HG02588 (cell line): ENCODE measurements at regions not wholly inside any gene's neighbourhood (a gene's known extent, or its start where the extent isn't known, plus 50 kb on each side); places are given as distances from the start of the nearest gene placed in this dataset.
"Not testable (repeated sequence)": the region's sequence is repeated elsewhere in the genome, so short reads cannot be mapped to it uniquely, and the experiment has no call there.

Source experiments
- ATAC-seq: cut with Tn5 transposase; IDR thresholded peaks from one replicate; pipeline ENCODE4 v1.9.1; 2021; ENCODE audit warnings: mild to moderate bottlenecking, moderate library complexity; ENCODE audit not compliant: unreplicated experiment

DNA sequence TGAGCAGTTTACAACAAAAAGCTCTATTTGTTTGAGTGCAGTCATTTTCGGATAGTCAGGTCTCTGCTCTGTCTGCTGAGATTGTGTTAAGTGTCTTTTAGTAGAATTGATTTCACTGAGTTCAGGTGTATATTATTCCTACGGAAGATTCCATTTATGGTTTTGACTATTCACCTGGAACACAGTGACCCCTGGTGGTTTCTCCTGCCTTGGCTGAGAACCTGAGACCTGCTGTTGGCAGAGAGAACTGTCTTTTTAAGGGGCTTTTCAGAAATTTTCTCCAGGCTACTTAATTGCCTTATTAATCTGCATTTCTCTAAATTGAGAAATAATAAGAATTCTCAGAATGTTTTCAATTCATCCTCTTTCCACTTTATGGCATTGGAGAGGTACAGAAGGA is 508.0 kb downstream of the TBC1D32 start:
- no peak for ATAC-seq

DNA sequence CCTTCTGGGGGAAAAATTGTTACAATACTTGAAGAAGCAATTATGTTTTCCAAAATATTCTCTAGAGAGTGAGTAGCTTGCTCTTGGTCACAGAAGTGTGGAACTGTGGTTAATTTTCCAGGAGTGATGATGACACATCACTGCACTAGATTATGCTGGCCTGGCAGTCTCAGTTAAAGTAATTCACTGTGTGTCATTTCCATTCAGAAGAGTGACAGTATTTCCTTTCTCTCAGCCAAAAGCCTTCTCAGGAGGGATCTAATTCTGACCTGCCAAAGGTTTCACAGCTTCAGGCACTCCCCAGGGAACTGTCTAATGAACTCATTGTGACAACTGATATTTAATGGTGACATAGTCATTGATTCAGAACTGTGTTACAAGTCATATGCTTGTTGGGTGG is 517.5 kb downstream of the TBC1D32 start:
- no peak for ATAC-seq

DNA sequence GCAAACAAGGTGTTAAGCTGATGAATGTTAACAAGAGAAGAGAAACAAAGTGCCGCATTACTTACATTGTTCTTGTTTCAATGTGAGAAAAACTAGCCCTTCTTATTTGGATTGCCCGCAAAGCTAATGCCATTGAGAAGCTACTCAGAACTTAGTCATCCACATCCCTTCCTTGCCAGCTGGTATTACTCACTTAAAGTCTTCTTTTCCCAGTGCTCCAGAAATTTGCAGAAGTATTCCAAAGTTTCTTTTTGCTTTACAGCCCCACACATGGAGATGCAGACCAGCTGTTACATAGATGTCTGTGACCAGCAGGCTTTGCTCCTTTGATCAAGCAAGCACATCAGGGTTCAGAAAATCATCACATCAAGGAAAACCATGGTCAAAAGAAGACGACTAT is 529.0 kb downstream of the TBC1D32 start:
- ATAC-seq, result no peak

DNA sequence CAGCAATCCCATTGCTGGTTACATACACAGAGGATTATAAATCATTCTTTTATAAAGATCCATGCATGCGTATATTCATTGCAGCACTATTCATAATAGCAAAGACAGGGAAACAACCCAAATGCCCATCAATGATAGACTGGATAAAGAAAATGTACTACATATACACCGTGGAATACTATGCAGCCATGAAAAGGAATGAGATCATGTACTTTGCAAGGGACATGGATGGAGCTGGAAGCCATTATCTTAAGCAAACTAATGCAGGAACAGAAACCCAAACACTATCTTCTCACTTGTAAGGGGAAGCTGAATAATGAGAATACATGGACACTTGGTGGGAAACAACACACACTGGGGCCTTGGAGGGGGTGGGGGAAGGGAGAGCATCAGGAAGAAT is 529.7 kb downstream of the TBC1D32 start:
- ATAC-seq, result no peak

DNA sequence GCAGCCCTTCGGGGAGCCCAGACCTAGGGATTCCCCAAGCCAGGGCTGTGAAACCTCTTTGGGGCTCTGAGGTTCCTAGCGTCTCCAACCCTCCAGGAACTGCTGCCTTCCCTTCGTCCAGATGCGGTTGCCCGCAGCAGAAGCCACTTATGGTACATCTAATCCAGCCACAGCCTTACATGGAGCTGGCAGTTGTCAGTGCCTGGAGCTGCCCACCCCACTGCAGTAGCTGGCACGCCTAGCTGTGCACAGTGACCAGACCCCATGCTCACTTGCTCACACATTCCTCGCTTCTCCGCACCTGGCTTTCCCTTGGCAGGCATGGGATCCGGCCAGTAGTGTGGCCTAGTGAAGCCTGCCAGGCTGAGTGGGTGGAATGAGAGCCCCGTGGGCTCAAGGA is 547.6 kb downstream of the TBC1D32 start:
- no peak for ATAC-seq

DNA sequence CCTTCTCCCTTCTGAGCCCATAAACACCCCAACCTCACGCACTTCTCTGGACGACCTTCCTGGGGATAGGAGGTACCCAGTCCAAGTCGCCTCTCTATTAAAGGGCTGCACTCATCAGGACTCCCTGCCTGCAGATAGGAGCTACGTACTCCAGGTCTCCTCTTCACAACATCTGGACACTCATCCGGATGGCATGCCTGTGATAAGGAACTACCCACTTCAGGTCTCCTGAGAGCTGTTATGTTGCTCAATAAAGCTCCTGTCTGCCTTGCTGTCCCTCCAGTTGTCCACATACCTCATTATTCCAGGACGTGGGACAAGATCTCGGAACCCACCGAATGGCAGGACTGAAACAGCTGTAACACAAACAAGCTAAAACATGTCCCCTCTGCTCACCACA is 548.0 kb downstream of the TBC1D32 start:
- ATAC-seq, result no peak

DNA sequence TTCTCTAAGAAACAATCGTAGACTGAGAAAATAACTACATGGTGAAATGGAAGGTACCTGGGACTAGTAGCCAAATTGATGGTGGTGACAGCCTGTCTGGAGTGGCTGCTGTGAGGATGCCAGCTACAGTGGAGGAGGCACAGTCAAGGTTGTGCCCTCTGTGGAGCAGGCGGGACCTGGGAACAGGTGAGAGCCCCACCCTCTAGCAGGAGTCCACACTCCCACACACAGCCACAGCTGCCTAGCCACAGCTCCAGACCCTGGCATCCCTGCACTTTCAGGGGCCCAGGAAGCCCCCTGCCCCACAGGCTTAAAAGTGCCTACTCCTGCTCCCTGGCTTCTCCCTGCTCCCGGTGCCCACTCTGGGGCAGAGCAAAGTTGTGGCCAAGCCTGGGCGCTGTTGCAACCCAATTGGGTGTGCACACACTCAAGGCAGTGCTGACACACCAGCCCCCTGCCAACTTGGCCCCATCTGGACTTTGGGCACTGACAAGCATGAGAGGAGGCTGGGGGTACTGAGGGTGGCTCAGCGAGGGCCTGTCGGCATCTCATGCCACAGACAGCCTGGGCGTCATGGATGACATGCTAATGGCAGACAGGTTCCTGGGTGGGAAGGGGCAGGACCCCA is 548.7 kb downstream of the TBC1D32 start:
- no peak for ATAC-seq

DNA sequence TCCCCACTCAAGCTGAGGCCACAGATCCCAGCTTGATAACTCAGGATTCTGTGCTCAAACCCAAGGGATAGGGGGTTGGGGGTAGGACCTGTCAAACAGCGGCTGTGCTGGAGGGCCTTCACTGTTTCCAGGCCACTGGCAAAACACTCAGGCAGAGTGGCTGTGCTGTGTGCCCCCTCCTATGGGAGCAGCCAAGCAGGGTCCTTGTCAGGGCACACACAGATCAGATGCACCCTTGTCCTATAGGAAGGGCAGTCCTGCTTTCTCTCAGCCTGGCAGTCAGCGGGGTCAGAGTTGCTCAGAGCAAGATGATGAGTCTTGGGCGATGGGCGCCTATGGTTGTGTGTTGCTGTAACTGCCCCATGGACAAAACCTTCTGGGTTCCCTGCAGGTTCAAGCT is 554.8 kb downstream of the TBC1D32 start:
- ATAC-seq, result no peak

DNA sequence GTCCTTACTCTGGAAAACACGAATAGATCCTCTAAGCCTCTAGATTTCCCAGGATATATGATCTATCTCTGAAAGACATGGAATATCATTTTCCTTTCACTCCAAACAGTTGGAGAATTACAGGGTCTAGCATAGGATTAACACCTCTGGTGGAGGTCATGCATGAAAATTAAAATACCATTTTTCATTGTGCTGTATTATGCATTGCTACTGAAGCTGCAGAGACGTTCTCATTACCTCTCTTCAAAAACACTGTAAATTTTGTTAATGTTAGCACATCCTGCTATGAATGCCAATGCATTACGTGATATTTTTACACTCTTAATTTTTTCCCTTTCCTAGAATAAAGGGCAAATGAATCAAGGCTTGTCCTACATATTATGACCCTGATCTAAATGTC is 558.6 kb downstream of the TBC1D32 start:
- ATAC-seq, result no peak

DNA sequence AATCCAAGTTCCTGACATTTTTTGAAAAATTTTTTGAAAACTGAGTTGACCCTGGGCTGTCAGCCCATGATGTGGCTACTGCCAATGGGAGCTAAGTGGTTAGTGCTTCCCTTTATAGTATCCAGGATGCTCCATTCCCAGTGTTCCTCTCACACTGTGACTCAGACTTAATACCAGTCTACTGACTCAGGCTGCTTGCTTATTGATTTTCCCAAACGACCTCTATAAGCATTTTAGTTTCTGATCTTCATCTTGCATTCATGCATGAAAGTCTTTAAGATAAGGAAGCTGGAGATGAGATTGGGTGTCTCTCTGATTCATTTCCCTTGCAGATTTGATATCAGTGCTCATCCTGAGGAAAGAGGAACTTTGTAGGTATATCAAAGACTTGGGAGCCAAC is 560.0 kb downstream of the TBC1D32 start:
- ATAC-seq, result no peak

DNA sequence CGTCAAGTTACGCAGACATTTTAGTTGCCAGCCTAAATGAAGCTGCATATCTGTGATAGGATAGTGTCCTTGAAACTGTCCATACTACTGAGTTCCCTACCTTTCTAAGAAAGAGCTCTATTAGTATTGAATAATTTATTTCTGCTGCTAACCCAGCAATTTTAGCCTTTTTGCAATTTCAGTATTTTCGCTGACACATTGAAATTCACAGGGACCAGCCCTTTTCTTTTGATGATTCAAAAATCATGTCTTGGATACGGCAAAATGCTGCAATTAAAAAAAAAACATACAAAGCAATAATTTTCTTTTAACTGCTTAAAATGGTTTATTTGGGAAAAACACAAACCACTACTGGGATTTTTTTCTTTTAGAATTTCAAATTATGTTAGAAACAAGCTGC is 563.3 kb downstream of the TBC1D32 start:
- no peak for ATAC-seq

DNA sequence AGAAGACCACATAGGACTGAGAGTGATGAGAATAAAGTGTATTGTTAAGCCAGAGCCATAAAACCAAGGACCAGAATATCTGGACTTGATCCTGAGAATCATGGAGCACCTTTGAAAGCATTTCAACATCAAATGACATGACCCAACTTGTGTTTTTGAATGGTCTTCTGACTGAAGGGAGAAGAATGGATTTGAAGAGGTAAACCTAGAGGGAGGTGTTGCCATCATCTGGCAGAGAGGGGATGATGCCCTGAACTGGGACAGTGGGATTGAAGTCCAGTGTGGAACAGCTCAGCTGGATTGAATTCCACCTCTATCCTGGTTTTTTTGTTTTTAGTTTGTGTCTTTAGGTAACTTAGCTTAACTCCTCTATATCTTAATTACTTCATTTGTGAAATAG is 570.0 kb downstream of the TBC1D32 start:
- ATAC-seq, result no peak

DNA sequence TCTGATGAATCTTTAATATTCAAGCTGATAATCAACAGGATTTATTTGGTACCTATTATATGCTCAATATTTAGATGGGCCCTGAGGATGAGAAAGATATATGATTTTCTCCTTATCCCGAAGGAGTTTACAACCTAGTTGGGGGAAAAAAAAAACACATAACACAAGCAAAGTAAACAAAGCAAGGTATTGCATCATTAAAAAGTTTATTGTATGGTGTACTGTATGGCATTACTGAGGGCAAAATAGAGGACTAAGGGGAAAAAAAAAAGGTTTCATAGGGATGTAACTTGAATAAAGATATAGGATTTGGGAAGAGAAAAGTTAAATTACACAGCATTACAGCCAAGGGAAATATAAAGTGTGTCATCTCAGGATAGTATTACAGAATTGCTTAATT is 574.7 kb downstream of the TBC1D32 start:
- ATAC-seq, result no peak

DNA sequence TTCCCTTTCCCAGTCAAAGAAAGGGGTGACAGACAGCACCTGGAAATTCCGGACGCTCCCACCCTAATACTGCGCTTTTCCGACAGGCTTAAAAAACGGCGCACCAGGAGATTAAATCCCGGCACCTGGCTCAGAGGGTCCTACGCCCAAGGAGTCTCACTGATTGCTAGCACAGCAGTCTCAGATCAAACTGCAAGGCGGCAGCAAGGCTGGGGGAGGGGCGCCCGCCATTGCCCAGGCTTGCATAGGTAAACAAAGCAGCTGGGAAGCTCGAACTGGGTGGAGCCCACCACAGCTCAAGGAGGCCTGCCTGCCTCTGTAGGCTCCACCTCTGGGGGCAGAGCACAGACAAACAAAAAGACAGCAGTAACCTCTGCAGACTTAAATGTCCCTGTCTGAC is 585.7 kb downstream of the TBC1D32 start:
- not testable (repeated sequence) for ATAC-seq

DNA sequence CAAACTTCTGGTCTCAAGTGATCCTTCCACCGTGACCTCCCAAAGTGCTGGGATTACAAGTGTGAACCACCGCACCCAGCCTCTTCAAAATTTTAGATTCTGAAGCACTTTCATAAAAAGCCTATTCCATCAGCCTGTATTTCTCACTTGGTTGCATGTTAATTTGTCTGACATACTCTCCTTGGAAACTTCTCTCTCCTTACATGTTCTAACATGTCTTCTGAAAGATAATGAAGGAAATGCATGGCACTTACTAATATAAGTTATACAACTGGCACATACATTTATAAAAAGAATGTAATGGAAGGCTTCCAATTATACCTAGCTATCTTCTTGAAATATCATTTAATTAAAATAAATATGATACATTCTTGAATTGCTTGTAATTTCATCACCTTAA is 597.5 kb downstream of the TBC1D32 start:
- no peak for ATAC-seq

DNA sequence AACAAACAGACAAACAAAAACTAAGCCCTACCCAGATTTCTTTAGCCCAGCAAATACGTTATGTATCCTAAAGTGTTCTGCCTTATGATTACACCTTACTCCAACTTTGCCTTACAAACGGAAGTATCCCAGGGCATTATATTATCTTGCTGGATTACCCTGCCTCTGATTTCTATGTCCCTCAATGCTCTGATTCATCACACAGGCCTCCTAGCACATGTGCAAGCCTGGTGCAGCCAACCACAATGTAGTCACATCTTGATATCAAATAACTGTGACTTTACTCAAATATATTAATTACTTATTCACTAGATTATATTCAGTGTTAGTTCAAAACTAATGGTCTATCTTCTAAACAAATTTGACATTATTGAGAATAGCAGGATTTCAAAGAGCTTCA is 598.6 kb downstream of the TBC1D32 start:
- no peak for ATAC-seq

DNA sequence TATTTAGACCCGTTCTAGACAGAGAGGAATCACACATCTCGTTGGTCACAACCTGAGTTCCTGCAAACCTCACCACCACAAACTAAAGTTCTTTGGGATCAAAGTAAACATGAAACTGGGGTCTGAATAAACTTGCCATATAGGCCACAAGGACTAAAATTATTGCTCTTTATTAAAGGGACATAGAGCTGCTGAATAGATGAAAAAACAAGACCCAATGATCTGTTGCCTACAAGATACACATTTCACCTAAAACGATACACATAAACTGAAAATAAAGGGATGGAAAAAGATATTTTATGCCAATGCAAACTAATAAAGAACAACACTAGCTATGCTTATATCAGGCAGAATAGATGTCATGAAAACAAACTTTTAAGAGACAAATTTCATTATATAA is 623.0 kb downstream of the TBC1D32 start:
- no peak for ATAC-seq

DNA sequence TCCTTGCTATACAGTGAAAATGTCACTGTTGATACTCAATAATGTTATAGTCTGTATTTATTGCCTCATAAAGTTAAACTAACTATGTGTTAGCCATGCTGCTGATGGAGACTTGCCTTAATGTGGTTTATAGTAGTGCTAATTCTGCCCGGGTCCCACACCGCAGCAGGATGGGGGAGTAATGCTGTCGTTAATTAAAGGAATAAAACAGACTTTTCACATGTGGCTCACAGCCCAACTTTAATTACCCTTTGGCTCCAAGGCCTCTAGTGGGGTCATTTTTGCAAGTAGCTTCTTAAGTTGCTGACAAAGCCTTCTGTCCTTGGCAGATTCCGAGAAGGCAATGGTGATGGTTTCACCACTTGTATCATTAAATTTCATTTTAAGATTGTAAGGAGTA is 634.3 kb downstream of the TBC1D32 start:
- no peak for ATAC-seq

DNA sequence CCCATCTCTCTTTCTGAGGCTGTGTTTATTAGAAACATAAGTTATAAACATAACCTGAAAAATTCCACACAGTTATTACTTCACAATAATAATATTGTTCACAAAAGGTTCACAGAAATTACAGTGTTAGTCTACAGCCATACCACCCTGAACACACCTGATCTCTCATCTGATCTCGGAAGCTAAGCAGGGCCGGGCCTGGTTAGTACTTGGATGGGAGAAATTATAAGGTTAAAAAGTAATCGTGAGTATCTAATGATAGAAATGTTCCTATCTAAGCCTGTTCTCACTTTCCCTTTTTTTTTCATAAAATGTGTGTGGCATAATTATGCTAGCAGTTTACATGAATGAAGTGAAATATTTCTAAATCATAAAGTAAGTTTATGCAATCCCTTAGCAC is 647.8 kb downstream of the TBC1D32 start:
- no peak for ATAC-seq

DNA sequence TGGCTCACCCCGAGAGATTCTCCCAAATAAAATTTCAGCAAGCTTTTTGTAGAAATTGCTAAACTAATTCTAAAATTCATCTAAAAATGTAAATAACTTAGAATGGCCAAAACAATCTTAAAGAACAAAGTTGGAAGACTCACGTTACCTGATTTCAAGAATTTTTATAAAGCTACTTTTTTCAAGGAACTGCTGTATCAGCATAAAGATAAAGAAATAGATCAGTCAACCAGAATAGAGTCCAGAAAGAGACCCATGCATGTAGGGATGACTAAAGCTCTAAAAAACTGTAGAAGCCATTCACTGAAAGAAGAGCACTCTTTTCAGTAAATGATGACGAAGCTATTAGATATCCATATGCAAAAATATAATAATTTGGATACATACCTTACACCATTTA is 652.1 kb downstream of the TBC1D32 start:
- no peak for ATAC-seq

DNA sequence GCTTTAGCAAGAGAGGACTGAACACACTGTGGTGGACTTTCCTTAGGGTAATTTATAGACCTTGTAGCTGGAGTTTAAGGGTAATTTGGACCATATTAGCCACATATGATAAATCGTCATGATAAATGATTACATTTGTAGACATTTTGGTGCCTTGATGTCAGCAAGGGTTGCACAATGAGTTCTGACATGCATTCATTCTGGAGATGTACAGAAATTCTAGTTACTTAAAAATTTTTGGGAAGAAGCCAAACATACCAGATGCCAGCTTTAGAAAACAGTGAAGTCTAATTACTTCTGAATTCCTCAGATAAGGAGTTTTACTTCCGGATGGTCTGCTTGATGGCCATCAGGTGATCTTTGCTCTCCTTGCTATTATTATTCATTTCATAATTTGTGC is 653.1 kb downstream of the TBC1D32 start:
- no peak for ATAC-seq

DNA sequence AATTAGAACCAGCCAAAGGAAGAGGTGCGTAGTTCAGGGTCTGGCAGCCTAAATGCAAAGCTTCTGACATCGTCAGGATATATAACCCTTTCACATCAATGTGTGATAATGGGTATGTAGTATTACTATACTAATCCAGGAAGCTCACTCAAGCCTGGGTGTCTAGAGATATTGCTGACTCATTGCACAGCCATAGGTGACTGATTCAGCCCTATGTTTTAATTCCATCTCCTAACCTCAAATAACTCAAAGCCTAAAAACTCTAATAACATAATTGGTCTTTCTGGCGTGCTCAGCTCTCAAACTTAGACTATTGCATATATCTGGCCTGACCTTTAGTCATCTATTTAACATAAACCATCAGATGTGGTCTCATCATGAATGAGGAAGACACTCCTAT is 658.4 kb downstream of the TBC1D32 start:
- ATAC-seq, result no peak

DNA sequence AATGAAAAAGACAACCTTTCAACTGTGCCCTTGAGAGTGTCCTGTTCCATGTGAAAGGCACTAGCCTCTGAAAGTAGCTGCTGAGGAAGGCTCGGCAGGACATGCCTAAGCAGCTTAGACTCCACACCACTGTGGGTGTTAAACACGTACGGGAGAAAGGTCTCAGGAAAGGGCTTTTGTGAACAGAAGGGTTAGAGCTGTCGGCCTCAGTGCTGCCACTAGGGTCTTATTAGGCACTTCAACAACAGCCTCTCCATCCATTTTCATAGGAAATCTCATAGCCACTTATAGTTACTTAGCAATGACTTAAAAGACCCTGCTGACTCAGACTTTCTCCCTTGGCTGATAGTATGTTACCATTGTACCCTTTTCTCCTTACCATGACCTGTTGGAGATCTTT is 662.8 kb downstream of the TBC1D32 start:
- no peak for ATAC-seq

DNA sequence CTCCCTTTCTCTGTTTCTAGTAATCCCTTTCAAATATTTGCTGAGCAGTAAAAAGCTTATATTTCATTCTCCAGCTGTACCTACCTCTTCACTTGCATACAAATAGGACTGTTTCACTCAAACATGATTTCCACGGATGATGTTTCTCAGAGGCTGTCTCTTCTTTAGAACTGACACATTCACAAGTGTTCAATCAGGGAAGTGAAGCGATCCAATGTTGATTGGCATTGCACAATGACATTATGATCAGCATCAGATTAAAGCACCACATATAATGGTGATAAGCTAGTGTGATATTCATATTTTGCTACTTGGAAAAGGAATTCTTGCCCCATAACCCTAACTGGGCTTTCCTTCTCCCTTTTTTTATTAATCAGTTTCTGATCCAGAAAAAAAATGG is 681.8 kb downstream of the TBC1D32 start:
- no peak for ATAC-seq
